HepG2 (cell line): ENCODE measurements at regions not wholly inside any gene's neighbourhood (a gene's known extent, or its start where the extent isn't known, plus 50 kb on each side); places are given as distances from the start of the nearest gene placed in this dataset.

ENCODE experiments used
- CC2D1A ChIP-seq: sonication (generic); formaldehyde crosslinking; IDR thresholded peaks from 2 replicates; pipeline ENCODE4 v1.8.1; 2023; ENCODE audit warnings: mild to moderate bottlenecking, missing genetic modification reagents
- HDAC2 ChIP-seq: sonication (generic); formaldehyde crosslinking; IDR thresholded peaks from 2 replicates; pipeline ENCODE4 v1.4.0; 2020; ENCODE audit warnings: missing genetic modification reagents
- MXI1 ChIP-seq: IDR thresholded peaks from 3 replicates; pipeline ENCODE4 v1.6.1; 2012; ENCODE audit warnings: low read depth, low read length, inconsistent platforms, borderline replicate concordance
- PRPF4 ChIP-seq: fragments of 200-400 bp; formaldehyde crosslinking; IDR thresholded peaks from 2 replicates; pipeline ENCODE4 v1.6.1; 2016; ENCODE audit warnings: low read length, low read depth; ENCODE audit not compliant: poor library complexity, severe bottlenecking
- REL ChIP-seq: sonication (generic); formaldehyde crosslinking; conservative IDR thresholded peaks from 2 replicates; pipeline ENCODE4 v1.8.0; 2022; ENCODE audit warnings: mild to moderate bottlenecking, missing genetic modification reagents, moderate library complexity
- ZNF232 ChIP-seq: sonication (generic); formaldehyde crosslinking; IDR thresholded peaks from 2 replicates; pipeline ENCODE4 v1.4.0; 2020; ENCODE audit warnings: missing genetic modification reagents, borderline replicate concordance
- ZNF570 ChIP-seq: sonication (generic); formaldehyde crosslinking; IDR thresholded peaks from 2 replicates; pipeline ENCODE4 v1.4.0; 2020; ENCODE audit warnings: mild to moderate bottlenecking, missing genetic modification reagents, borderline replicate concordance
- TF ChIP-seq, protein P1 (sequence below): sonication (generic); formaldehyde crosslinking; IDR thresholded peaks from 2 replicates; pipeline ENCODE4 v1.5.1; 2020; ENCODE audit warnings: missing genetic modification reagents, mild to moderate bottlenecking, borderline replicate concordance
- TF ChIP-seq, protein P2 (sequence below): sonication (generic); formaldehyde crosslinking; IDR thresholded peaks from 2 replicates; pipeline ENCODE4 v1.5.0; 2020; ENCODE audit warnings: mild to moderate bottlenecking, missing genetic modification reagents, moderate library complexity

DNA sequence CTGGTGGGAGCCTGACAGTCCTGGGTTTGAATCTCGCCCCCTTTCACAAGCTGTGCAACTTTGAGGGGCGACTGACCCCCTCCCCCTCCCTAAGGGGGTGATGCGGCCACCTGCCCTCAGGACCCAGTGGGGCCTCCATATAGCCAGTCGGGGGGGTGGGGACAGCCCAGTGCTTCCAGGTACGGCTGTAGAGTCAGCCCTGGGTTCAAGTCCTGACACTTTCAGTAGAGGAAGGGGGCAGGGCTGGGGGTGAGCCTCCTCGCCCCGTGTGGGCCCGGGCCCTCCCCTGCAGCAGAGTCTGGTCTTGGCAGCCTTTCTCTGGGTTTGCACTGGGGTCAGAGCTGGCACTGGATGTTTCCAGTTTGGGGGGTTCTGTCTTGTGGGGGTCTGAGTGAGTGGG, 216.3 kb downstream of the C9orf50 start:
- TF ChIP-seq MXI1 (no peak), ZNF232 (no peak), ZNF570 (CRISPR knock-in tag) (no peak), REL (CRISPR knock-in tag) (no peak), PRPF4 (no peak), HDAC2 (no peak), CC2D1A (CRISPR knock-in tag) (no peak)
- TF ChIP-seq, protein P1, sequence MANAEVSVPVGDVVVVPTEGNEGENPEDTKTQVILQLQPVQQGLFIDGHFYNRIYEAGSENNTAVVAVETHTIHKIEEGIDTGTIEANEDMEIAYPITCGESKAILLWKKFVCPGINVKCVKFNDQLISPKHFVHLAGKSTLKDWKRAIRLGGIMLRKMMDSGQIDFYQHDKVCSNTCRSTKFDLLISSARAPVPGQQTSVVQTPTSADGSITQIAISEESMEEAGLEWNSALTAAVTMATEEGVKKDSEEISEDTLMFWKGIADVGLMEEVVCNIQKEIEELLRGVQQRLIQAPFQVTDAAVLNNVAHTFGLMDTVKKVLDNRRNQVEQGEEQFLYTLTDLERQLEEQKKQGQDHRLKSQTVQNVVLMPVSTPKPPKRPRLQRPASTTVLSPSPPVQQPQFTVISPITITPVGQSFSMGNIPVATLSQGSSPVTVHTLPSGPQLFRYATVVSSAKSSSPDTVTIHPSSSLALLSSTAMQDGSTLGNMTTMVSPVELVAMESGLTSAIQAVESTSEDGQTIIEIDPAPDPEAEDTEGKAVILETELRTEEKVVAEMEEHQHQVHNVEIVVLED (CRISPR knock-in tag), result no peak
- TF ChIP-seq, protein P2, sequence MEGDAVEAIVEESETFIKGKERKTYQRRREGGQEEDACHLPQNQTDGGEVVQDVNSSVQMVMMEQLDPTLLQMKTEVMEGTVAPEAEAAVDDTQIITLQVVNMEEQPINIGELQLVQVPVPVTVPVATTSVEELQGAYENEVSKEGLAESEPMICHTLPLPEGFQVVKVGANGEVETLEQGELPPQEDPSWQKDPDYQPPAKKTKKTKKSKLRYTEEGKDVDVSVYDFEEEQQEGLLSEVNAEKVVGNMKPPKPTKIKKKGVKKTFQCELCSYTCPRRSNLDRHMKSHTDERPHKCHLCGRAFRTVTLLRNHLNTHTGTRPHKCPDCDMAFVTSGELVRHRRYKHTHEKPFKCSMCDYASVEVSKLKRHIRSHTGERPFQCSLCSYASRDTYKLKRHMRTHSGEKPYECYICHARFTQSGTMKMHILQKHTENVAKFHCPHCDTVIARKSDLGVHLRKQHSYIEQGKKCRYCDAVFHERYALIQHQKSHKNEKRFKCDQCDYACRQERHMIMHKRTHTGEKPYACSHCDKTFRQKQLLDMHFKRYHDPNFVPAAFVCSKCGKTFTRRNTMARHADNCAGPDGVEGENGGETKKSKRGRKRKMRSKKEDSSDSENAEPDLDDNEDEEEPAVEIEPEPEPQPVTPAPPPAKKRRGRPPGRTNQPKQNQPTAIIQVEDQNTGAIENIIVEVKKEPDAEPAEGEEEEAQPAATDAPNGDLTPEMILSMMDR (CRISPR knock-in tag), result no peak
